GM13977 (cell line): ENCODE measurements at regions not wholly inside any gene's neighbourhood (a gene's known extent, or its start where the extent isn't known, plus 50 kb on each side); places are given as distances from the start of the nearest gene placed in this dataset.

Experiments
- DNase-seq: peaks from one replicate; pipeline ENCODE4 v3.0.0; 2012; ENCODE audit warnings: low spot score
- in situ Hi-C: fragments of 300-500 bp; cut with MboI; formaldehyde crosslinking; loops from one replicate; pipeline ENCODE4 v1.12.0; 2022; ENCODE audit warnings: low sequenced_read_pairs, low pct_unique_long_range_greater_than_20kb, mixed read lengths, inconsistent platforms; ENCODE audit not compliant: unreplicated experiment
- TF ChIP-seq, protein P1 (sequence below): IDR thresholded peaks from 2 replicates; pipeline ENCODE4 v1.5.1; 2012; ENCODE audit warnings: mild to moderate bottlenecking, control low read depth; ENCODE audit not compliant: insufficient read depth; ENCODE audit errors: extremely low read depth, missing control alignments

DNA sequence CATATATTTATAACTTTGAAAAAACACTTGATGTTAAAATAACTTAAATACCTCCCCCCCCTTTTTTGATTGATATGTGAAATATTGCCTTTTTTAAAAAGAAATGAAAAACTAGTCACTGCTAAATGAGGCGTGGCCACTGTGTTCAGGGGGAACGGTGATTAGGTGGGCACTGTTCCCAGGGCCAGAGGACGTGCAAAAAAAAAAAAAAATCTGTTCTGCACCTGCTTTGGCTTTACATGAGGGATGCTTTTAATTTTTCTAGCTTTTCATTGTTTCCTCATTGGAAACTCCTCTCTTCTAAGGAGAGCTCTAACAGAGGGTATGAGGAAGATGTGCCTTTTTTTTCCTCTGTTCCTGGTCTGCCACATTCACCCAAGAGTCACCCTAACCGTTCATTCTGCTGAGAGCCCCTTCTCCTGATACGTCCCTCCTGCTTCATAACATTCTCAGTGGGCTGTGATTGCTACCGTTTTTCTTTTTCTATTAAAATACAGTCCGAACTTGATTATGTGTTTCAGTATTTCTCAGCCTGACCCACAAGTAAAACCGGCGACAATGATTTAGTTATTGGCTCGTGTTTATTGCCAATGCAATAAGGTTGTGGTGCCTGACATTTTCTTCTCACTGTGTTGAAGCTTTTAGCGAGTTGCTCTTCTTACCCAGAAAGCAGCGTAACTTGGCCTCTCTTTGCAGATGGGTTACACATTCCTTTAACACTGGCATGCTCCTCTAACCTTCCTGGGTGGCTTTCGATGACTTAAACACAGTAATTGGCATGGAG, 64.8 kb upstream of the ZNF536 start:
- in situ Hi-C loops = no loop called here
- TF ChIP-seq, protein P1, sequence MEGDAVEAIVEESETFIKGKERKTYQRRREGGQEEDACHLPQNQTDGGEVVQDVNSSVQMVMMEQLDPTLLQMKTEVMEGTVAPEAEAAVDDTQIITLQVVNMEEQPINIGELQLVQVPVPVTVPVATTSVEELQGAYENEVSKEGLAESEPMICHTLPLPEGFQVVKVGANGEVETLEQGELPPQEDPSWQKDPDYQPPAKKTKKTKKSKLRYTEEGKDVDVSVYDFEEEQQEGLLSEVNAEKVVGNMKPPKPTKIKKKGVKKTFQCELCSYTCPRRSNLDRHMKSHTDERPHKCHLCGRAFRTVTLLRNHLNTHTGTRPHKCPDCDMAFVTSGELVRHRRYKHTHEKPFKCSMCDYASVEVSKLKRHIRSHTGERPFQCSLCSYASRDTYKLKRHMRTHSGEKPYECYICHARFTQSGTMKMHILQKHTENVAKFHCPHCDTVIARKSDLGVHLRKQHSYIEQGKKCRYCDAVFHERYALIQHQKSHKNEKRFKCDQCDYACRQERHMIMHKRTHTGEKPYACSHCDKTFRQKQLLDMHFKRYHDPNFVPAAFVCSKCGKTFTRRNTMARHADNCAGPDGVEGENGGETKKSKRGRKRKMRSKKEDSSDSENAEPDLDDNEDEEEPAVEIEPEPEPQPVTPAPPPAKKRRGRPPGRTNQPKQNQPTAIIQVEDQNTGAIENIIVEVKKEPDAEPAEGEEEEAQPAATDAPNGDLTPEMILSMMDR = no peak
- no peak for DNase-seq

DNA sequence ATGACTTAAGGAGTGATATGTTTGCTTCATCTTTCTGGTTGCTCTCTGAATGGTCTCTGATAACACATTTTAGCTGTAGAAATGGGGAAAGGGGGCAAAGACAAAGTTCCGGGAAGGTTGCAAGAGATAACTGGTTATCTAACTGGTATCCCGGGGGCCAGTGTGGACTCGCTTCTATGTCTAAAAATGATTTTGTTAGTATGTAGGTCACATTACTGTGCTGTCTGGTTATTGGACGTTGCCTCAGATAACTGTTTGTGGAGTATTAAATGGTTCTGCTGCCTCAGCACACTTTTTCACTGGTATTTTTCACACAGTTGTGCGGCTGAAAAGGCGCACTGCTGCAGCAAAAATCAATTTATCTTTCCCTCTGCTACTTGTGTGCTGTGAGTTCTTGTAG, 63.0 kb upstream of the ZNF536 start:
- DNase-seq = no peak
- TF ChIP-seq, protein P1 = no peak
- in situ Hi-C loops = no loop called here

DNA sequence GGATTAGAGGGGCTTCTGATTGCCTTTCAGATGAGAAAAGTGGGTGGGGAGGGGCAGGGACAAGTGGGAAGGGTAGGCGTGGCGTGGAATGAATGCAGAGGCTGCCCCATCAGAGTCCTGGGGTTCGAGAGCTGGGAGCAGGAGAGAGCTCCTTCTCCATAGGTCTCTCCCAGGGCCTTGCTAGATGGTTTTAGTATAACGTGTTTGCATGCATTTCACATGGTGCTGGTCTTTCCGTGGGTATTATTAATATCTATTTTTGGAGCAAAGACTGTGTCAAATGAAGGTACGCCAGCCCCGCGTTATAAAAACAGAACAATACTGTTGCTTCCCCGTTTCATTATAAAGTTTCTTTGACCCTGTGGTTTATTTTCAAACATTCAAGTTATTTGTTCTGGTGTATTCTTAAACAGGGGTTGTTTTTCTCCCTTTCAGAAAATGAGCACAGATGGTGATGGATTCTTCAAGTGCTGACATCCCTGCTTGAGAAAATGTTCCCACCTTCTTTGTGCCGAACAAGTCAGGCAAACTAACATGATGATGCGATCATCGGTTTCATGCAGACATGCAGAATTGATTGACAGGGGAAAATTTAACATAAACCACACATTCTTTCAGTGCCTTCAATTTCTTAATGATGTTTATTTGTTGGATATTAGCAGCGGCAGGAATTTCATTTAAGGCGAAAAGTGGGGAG, 62.1 kb upstream of the ZNF536 start:
- in situ Hi-C loops = no loop called here
- DNase-seq = no peak
- TF ChIP-seq, protein P1 = no peak

DNA sequence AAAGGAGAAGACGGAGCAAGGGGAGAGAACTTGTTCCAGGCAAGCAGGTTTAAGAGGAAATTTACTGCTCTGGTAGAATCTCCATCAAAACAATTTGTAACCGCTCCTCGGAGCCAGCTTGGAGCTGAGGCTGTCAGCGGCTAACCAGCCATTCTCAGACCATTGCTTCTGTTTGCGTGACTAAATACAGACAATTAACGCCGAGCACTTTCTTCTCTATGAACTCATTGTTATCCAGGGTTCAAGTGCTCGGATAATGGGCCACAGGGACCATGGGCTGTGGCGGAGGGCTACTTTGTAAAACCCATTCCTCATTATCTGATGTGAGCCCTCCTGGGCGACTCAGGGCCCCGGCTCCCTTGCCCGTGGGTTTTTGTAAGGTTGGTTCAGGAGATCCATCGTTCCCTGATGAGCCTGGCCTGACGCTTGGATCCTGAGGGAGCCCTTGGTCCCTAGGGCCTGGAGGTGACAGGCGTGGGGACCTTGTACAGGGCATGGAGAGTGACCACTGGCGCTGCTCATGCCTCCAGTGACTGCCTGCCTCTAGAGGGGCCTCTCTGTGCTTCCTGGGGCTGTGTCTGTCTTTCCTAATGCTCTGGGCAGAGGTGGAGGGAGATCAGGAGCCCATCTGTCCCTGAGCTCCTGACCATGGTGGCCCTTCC, 61.5 kb upstream of the ZNF536 start:
- no peak for DNase-seq
- in situ Hi-C loops = no loop called here
- TF ChIP-seq, protein P1 = no peak

DNA sequence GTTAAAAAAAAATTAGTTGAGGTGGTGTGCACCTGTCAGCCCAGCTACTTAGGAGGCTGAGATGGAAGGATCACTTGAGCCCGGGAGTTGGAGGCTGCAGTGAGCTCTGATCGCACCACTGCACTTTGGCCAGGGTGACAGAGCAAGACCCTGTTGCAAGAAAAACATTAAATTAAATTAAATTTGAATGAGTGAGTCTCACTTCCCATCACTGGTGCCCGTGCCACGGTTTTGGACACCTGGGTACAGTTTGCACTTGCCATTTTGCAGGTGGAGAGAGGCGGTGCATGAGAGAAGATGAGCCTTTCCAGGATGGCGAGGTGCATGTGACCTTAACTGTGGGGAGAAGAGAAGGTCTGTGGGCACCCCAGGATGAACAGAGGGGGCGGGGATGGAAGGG, 60.3 kb upstream of the ZNF536 start:
- in situ Hi-C loops = no loop called here
- TF ChIP-seq, protein P1 = no peak
- no peak for DNase-seq

DNA sequence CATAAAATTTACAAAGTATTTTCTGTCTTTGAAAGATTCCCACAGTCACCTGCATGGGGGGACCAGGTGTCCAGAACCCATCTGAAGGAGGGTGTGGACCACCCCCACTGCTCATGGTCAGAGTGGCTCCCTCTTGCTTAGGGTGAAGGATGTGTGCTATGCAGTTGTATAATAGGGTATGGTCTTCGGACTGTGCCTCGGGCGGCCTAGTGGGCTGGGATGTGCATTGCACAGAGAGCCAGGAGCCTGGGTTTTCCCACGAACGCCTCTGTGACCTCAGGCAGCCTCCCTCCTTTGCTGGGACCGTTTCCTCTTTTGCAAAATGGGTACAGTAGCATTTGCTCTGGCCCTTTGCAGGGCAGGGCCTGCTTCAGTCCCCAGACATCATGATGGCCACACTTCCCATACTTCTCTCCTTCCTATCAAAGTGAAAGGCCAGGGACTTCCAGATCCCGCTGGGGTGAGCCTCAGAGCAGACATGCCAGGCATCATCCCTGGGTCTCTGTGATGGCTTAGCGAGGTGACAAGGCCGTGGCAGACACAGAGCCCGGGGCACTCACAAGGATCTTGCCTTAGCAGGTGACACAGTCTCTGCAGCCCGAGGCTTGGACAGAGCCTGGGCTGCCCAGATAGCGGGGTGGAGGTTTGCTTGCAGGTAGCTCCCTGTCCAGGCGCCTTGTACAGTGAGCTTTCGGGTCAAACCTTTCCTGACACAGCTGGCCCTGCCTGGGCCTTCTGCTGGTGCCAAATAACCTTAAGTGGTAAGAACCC, 59.4 kb upstream of the ZNF536 start:
- in situ Hi-C loops = no loop called here
- TF ChIP-seq, protein P1 = no peak
- DNase-seq = no peak
